MM.1S (cell line): ENCODE measurements at regions not wholly inside any gene's neighbourhood (a gene's known extent, or its start where the extent isn't known, plus 50 kb on each side); places are given as distances from the start of the nearest gene placed in this dataset.

Source experiments
- CTCF ChIP-seq: fragments of 300-600 bp; sonication (generic); IDR thresholded peaks from 2 replicates; pipeline ENCODE4 v1.5.1; 2016; ENCODE audit warnings: antibody characterized with exemption, low read length, mixed read lengths
- EZH2 ChIP-seq: fragments of 300-600 bp; sonication (generic); optimal IDR thresholded peaks from 2 replicates; pipeline ENCODE3; 2017; ENCODE audit warnings: low read depth, mild to moderate bottlenecking, antibody characterized with exemption, low read length, mixed read lengths
- EZH2phosphoT487 ChIP-seq: fragments of 300-600 bp; sonication (generic); IDR thresholded peaks from 2 replicates; pipeline ENCODE4 v1.6.1; 2018; ENCODE audit warnings: antibody characterized with exemption, low read length

- TF ChIP-seq CTCF: no peak
- TF ChIP-seq EZH2: no peak
- TF ChIP-seq EZH2phosphoT487: no peak
Measured at GRCh38 chr1:169027607-169028320, 78.7 kb upstream of the ATP1B1 start.
